GM19468 (cell line): ENCODE measurements at regions not wholly inside any gene's neighbourhood (a gene's known extent, or its start where the extent isn't known, plus 50 kb on each side); places are given as distances from the start of the nearest gene placed in this dataset.
"Not testable (repeated sequence)": the region's sequence is repeated elsewhere in the genome, so short reads cannot be mapped to it uniquely, and the experiment has no call there.

ENCODE experiments used
- ATAC-seq: cut with Tn5 transposase; IDR thresholded peaks from one replicate; pipeline ENCODE4 v1.9.1; 2021; ENCODE audit warnings: mild to moderate bottlenecking, moderate library complexity, moderate number of reproducible peaks; ENCODE audit not compliant: unreplicated experiment; ENCODE audit errors: extremely low read depth

- no peak for ATAC-seq
Measured at GRCh38 chr2:36170805-36171204, 184.8 kb upstream of the CRIM1 start.

- ATAC-seq, result no peak
Measured at GRCh38 chr2:36169843-36170242, 185.7 kb upstream of the CRIM1 start.

- no peak for ATAC-seq
Measured at GRCh38 chr2:36168115-36168514, 187.5 kb upstream of the CRIM1 start.

GRCh38 chr2:36165132-36165531, 190.4 kb upstream of the CRIM1 start:
- ATAC-seq, result peak; percentile 48

GRCh38 chr2:36163520-36164254, 191.9 kb upstream of the CRIM1 start:
- ATAC-seq, result peak; percentile 44

- ATAC-seq, result not testable (repeated sequence)
Measured at GRCh38 chr2:36157093-36157492, 198.5 kb upstream of the CRIM1 start.

- peak; percentile 78 for ATAC-seq
Measured at GRCh38 chr2:36147670-36148390, 207.7 kb upstream of the CRIM1 start.

GRCh38 chr2:36146765-36147164, 208.8 kb upstream of the CRIM1 start:
- no peak for ATAC-seq

- ATAC-seq, result no peak
Measured at GRCh38 chr2:36140391-36140790, 215.2 kb upstream of the CRIM1 start.

GRCh38 chr2:36137612-36138011, 218.0 kb upstream of the CRIM1 start:
- no peak for ATAC-seq

- ATAC-seq, result no peak
Measured at GRCh38 chr2:36134281-36134680, 221.3 kb upstream of the CRIM1 start.

- ATAC-seq, result no peak
Measured at GRCh38 chr2:36128359-36128758, 227.2 kb upstream of the CRIM1 start.

GRCh38 chr2:36125702-36126101, 229.9 kb upstream of the CRIM1 start:
- no peak for ATAC-seq

GRCh38 chr2:36123995-36124394, 231.6 kb upstream of the CRIM1 start:
- ATAC-seq, result no peak

GRCh38 chr2:36097022-36097421, 258.6 kb upstream of the CRIM1 start:
- no peak for ATAC-seq

- ATAC-seq, result not testable (repeated sequence)
Measured at GRCh38 chr2:36091844-36092741, 263.5 kb upstream of the CRIM1 start.

- no peak for ATAC-seq
Measured at GRCh38 chr2:36088716-36089328, 266.8 kb upstream of the CRIM1 start.

- no peak for ATAC-seq
Measured at GRCh38 chr2:36087344-36087743, 268.2 kb upstream of the CRIM1 start.

GRCh38 chr2:36079793-36080192, 275.8 kb upstream of the CRIM1 start:
- no peak for ATAC-seq

GRCh38 chr2:36074008-36074407, 281.6 kb upstream of the CRIM1 start:
- ATAC-seq, result no peak
